Inflammatory macrophage treated with lipopolysaccharide for 1 hour (primary cell): ENCODE measurements at regions not wholly inside any gene's neighbourhood (a gene's known extent, or its start where the extent isn't known, plus 50 kb on each side); places are given as distances from the start of the nearest gene placed in this dataset.

Source experiments
- DNase-seq, 2 donors: peaks; one replicate each; pipeline ENCODE4 v3.0.0-alpha.2; 2020 to 2022

GRCh38 chr7:155874411-155874810 lies 62.1 kb upstream of the SHH start:
- DNase-seq: no peak

GRCh38 chr7:155874010-155874409 lies 61.7 kb upstream of the SHH start:
- DNase-seq: no peak

- DNase-seq: no peak
Observed at GRCh38 chr7:155872678-155873369, 60.6 kb upstream of the SHH start.

GRCh38 chr7:155871211-155871610 lies 58.9 kb upstream of the SHH start:
- DNase-seq: no peak

GRCh38 chr7:155870334-155871180 lies 58.3 kb upstream of the SHH start:
- no peak for DNase-seq

GRCh38 chr7:155869784-155870076 lies 57.5 kb upstream of the SHH start:
- no peak for DNase-seq

GRCh38 chr7:155868955-155869783 lies 56.9 kb upstream of the SHH start:
- no peak for DNase-seq

GRCh38 chr7:155867734-155868400 lies 55.6 kb upstream of the SHH start:
- DNase-seq: no peak

- DNase-seq: no peak
Observed at GRCh38 chr7:155867280-155867679, 55.0 kb upstream of the SHH start.

GRCh38 chr7:155865830-155866525 lies 53.7 kb upstream of the SHH start:
- DNase-seq: no peak

- DNase-seq: no peak
Observed at GRCh38 chr7:155864991-155865690, 52.9 kb upstream of the SHH start.

- DNase-seq: no peak
Observed at GRCh38 chr7:155864271-155864985, 52.2 kb upstream of the SHH start.

GRCh38 chr7:155863721-155864151 lies 51.5 kb upstream of the SHH start:
- no peak for DNase-seq

GRCh38 chr7:155862123-155862892 lies 50.0 kb upstream of the SHH start:
- DNase-seq: no peak
